NCI-H1092 (cell line): ENCODE measurements at regions not wholly inside any gene's neighbourhood (a gene's known extent, or its start where the extent isn't known, plus 50 kb on each side); places are given as distances from the start of the nearest gene placed in this dataset.
A peak's percentile ranks its signal among the peaks of the same experiment; 100 is the strongest.
"Not testable (repeated sequence)": the region's sequence is repeated elsewhere in the genome, so short reads cannot be mapped to it uniquely, and the experiment has no call there.

Experiments used
- DNase-seq: peaks from one replicate; lab custom pipeline; 2025; lab: John Stamatoyannopoulos, UW

DNA sequence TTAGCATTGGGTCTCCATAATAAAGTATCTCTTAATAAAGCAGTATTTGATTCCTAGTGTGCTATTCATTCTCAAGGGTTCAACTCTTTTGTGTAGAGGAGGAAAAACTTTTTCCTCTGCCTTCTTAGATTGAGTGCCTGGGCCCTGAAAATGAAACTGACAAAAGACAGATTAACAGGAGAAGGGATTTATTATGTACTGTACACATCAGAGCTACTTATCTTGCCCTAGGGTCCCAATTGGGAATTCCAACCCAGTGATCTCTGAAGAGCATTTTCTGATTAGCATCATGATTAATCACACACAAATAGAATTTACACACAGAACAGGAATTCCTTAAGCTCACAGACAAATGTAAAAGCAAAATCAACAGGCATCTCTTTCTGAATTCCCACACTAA lies 128.9 kb downstream of the CD164 start:
- DNase-seq: no peak

- DNase-seq: peak; percentile 6
Measured at GRCh38 chr6:109252261-109253041, 129.8 kb downstream of the CD164 start.

GRCh38 chr6:109251839-109252238 lies 130.4 kb downstream of the CD164 start:
- no peak for DNase-seq

GRCh38 chr6:109250544-109251156 lies 131.6 kb downstream of the CD164 start:
- DNase-seq: not testable (repeated sequence)

- no peak for DNase-seq
Measured at GRCh38 chr6:109243863-109244825, 138.1 kb downstream of the CD164 start.

- DNase-seq: no peak
Measured at GRCh38 chr6:109242925-109243324, 139.3 kb downstream of the CD164 start.

- no peak for DNase-seq
Measured at GRCh38 chr6:109242029-109242428, 140.2 kb downstream of the CD164 start.

- no peak for DNase-seq
Measured at GRCh38 chr6:109241199-109241598, 141.1 kb downstream of the CD164 start.

- DNase-seq: no peak
Measured at GRCh38 chr6:109240370-109241084, 141.7 kb downstream of the CD164 start.

GRCh38 chr6:109239651-109240321 lies 142.5 kb downstream of the CD164 start:
- no peak for DNase-seq

DNA sequence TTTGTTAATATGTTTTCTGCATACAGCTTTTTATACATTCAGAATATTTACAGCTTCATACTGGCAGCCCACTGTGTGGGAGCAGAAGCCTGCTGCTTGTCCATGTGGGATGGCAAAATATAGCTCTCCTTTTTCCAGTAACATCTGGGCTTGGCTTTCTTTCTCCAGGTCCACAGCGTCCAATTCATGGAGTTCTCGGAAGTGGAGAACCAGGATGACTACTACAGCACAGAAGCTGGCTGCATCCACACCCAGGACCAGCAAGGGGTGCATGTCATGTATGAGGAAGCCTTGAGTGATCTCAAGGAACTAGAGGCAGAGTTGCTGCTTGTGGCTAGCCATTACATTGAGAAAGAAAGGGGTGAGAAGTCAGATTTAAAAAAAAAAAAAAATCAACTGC lies 143.1 kb downstream of the CD164 start:
- DNase-seq: no peak

GRCh38 chr6:109238396-109238795 lies 143.1 kb downstream of the CEP57L1 start:
- DNase-seq: no peak

DNA sequence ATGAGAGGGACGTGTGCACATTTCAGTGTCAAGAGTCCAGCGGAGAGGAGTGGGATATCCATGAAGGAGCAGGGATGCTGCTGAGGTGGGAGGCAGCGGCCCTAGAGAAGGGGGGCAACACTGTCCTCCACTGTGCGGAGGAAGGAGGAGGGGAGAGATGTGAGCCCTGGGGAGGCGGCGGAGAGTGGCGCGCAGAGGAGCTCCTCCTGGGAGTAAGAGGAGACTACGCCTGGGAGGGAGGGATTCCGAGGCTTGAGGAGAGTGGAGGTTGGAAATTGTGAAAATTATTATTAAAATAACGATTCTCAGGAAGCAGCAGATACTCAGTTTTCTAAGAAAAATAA lies 142.7 kb downstream of the CEP57L1 start:
- DNase-seq: no peak

DNA sequence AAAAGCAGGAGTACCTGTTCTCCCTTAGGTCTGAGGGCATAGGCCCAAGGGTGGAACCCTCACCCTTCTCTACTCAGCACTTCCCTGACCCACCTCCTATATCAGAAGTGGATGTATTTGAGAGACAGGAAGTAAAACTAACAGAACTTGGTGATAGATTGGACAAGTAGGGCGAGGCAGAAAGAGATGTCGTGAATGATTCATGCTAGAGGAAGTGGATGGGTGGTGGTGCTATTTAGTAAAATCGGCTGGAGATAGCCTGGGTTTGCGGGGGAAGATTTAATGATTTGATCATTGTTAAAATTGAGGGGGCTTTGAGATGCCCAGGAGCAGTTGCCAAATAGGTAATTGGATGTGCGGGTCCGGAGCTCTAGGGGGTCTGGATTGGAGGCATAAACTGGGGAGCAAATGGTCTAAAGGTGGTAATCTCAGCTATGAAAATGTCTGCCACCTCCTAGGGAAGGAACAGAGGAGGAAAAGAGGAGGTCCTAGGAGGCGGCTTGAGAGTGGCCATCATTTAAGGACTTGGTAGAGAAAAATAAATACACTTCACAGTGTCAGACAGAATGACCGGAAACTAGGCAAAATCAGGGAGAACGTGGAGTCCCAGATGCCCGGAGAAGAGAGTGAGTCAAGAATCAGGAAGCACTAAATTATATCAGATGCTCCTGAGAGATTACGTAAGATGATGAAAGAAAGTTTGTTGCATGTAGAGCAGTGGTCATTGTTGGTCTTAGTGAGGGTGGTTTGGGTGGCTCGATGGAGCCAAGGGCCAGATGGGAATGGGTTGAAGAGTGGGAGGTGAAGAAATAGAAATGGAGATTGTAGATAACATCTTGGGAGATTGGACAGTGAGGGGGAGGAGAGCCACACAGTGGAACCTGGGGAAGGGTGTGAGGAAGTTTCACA lies 142.0 kb downstream of the CEP57L1 start:
- no peak for DNase-seq

- peak; percentile 78 for DNase-seq
Measured at GRCh38 chr6:109236115-109237076, 141.1 kb downstream of the CEP57L1 start.

DNA sequence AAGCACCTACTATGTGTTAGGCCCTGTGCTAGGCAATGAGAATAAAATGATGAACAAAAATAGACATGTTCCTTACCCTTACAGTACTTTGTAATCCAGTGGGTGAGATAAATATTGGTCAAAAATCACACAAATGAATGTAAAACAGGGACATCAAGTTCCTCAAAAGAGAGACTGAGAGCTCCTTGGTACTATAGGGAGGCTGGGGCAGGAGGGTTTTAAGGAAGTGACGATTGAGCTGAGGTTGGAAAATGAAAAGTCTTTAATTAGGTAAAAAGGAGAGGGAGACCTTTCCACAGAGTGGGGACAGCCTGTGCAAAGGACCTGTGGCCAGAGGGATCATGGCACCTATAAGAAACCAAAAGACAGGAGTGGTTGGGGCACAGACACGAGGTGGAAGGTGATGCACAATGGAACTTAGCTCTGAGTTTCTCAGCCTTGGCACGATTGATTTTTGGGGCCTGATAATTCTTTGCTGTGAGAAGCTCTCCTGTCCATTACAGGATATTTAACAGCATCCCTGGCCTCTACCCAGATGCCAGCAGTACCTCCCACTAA lies 140.3 kb downstream of the CEP57L1 start:
- no peak for DNase-seq

- DNase-seq: no peak
Measured at GRCh38 chr6:109230453-109230852, 135.1 kb downstream of the CEP57L1 start.

GRCh38 chr6:109229536-109229935 lies 134.2 kb downstream of the CEP57L1 start:
- no peak for DNase-seq

DNA sequence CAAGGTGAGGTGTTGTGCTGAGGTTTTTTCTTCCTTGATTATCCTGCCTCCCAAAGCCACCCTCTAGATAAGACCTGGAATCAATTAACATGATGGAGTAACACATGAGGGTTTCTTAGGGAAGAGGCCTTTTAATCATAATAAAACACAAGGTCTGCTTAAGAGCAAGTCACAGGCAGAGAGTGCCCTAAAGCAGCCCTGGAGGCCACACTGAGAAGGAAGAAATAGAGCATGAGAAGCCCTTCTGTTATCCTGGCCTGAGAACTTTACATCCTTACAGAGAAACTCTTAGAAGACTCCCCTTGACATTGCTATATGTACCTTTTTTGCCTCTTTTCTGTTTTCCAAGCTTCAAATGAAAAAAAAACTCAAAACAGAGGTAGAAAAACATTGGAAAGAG lies 132.3 kb downstream of the CEP57L1 start:
- DNase-seq: no peak
